ENCODE measurements at regions not wholly inside any gene's neighbourhood (a gene's known extent, or its start where the extent isn't known, plus 50 kb on each side); places are given as distances from the start of the nearest gene placed in this dataset.
A peak's percentile ranks its signal among the peaks of the same experiment; 100 is the strongest.
"Not testable (repeated sequence)": the region's sequence is repeated elsewhere in the genome, so short reads cannot be mapped to it uniquely, and the experiment has no call there.

GRCh38 chr1:146883190-146883589 lies 54.9 kb upstream of the NBPF12 start:
- BruUV-seq (replicated peaks); H3K9me1 ChIP-seq (ENCODE audit: control insufficient read depth, insufficient read depth, low read length); POLR2A ChIA-PET; H3K79me2 ChIP-seq (ENCODE audit: control insufficient read depth, insufficient read depth, low read length); H4K20me1 ChIP-seq (replicated peaks; ENCODE audit: control insufficient read depth, insufficient read depth, low read length); FAIRE-seq; intact Hi-C loops (cut with micrococcal nuclease); H3K36me3 ChIP-seq (ENCODE audit: control insufficient read depth, insufficient read depth, low read length); DNase-seq (ENCODE audit: extremely low read depth in 1 of 4, low spot score in 3 of 4); in situ Hi-C loops (cut with MboI); H3K4me1 ChIP-seq (replicated peaks in 1 of 2; ENCODE audit: control insufficient read depth in 2 of 2, insufficient read depth in 2 of 2, low read length in 2 of 2); H3K27ac ChIP-seq (ENCODE audit: extremely low read depth, low read depth, low read length); H3K9ac ChIP-seq (ENCODE audit: insufficient read depth in 1 of 2, low read depth in 2 of 2, low read length in 2 of 2); H3K27me3 ChIP-seq (ENCODE audit: control insufficient read depth in 2 of 2, insufficient read depth in 2 of 2, low read length in 2 of 2); H3K4me3 ChIP-seq; H2AFZ ChIP-seq (ENCODE audit: low read depth, low read length); CTCF ChIA-PET (ENCODE audit: low intra/inter-chr PET ratio); H3K4me2 ChIP-seq (ENCODE audit: insufficient read depth, low read length); ATAC-seq; H3K9me3 ChIP-seq (replicated peaks; ENCODE audit: control insufficient read depth, insufficient read depth, low read depth, low read length): not testable (repeated sequence)
- WGBS (ENCODE audit: insufficient coverage, low coverage, missing lambda C conversion rate) = 18% methylated on average over 4 of the region's 4 CpGs

GRCh38 chr1:146881096-146881495 lies 57.0 kb upstream of the NBPF12 start:
- FAIRE-seq; H3K79me2 ChIP-seq (ENCODE audit: control insufficient read depth, insufficient read depth, low read length); CTCF ChIA-PET (ENCODE audit: low intra/inter-chr PET ratio); in situ Hi-C loops (cut with MboI); BruUV-seq (replicated peaks); H3K9ac ChIP-seq (ENCODE audit: insufficient read depth in 1 of 2, low read depth in 2 of 2, low read length in 2 of 2); H3K27me3 ChIP-seq (ENCODE audit: control insufficient read depth in 2 of 2, insufficient read depth in 2 of 2, low read length in 2 of 2); H3K4me2 ChIP-seq (ENCODE audit: insufficient read depth, low read length); H3K9me1 ChIP-seq (ENCODE audit: control insufficient read depth, insufficient read depth, low read length); H4K20me1 ChIP-seq (replicated peaks; ENCODE audit: control insufficient read depth, insufficient read depth, low read length); POLR2A ChIA-PET; H2AFZ ChIP-seq (ENCODE audit: low read depth, low read length); H3K4me3 ChIP-seq; intact Hi-C loops (cut with micrococcal nuclease); H3K4me1 ChIP-seq (replicated peaks in 1 of 2; ENCODE audit: control insufficient read depth in 2 of 2, insufficient read depth in 2 of 2, low read length in 2 of 2); DNase-seq (ENCODE audit: extremely low read depth in 1 of 4, low spot score in 3 of 4); H3K36me3 ChIP-seq (ENCODE audit: control insufficient read depth, insufficient read depth, low read length); H3K27ac ChIP-seq (ENCODE audit: extremely low read depth, low read depth, low read length); H3K9me3 ChIP-seq (replicated peaks; ENCODE audit: control insufficient read depth, insufficient read depth, low read depth, low read length): not testable (repeated sequence)
- ATAC-seq = peak; percentile 66; the same call in 2 of the 3 replicates
- WGBS (ENCODE audit: insufficient coverage, low coverage, missing lambda C conversion rate) = no CpG with 5 or more reads among the region's 8 CpGs

GRCh38 chr1:146863799-146864319 lies 74.3 kb upstream of the NBPF12 start:
- CTCF ChIA-PET (ENCODE audit: low intra/inter-chr PET ratio); H3K9me1 ChIP-seq (ENCODE audit: control insufficient read depth, insufficient read depth, low read length); H3K9me3 ChIP-seq (replicated peaks; ENCODE audit: control insufficient read depth, insufficient read depth, low read depth, low read length); BruUV-seq (replicated peaks); in situ Hi-C loops (cut with MboI); H3K4me3 ChIP-seq; H3K27me3 ChIP-seq (ENCODE audit: control insufficient read depth in 2 of 2, insufficient read depth in 2 of 2, low read length in 2 of 2); DNase-seq (ENCODE audit: extremely low read depth in 1 of 4, low spot score in 3 of 4); intact Hi-C loops (cut with micrococcal nuclease); H3K4me1 ChIP-seq (replicated peaks in 1 of 2; ENCODE audit: control insufficient read depth in 2 of 2, insufficient read depth in 2 of 2, low read length in 2 of 2); H2AFZ ChIP-seq (ENCODE audit: low read depth, low read length); ATAC-seq; FAIRE-seq; H4K20me1 ChIP-seq (replicated peaks; ENCODE audit: control insufficient read depth, insufficient read depth, low read length); H3K79me2 ChIP-seq (ENCODE audit: control insufficient read depth, insufficient read depth, low read length); POLR2A ChIA-PET; H3K9ac ChIP-seq (ENCODE audit: insufficient read depth in 1 of 2, low read depth in 2 of 2, low read length in 2 of 2); H3K36me3 ChIP-seq (ENCODE audit: control insufficient read depth, insufficient read depth, low read length); H3K27ac ChIP-seq (ENCODE audit: extremely low read depth, low read depth, low read length); H3K4me2 ChIP-seq (ENCODE audit: insufficient read depth, low read length): not testable (repeated sequence)
- 6% methylated on average over 3 of the region's 3 CpGs for WGBS (ENCODE audit: insufficient coverage, low coverage, missing lambda C conversion rate)

Measured in K562 (cell line).